Fibroblast of villous mesenchyme (primary cell): ENCODE measurements at regions not wholly inside any gene's neighbourhood (a gene's known extent, or its start where the extent isn't known, plus 50 kb on each side); places are given as distances from the start of the nearest gene placed in this dataset.
"Not testable (repeated sequence)": the region's sequence is repeated elsewhere in the genome, so short reads cannot be mapped to it uniquely, and the experiment has no call there.

Source experiments
- DNase-seq: peaks from one replicate; pipeline ENCODE4 v3.0.0-alpha.2; 2010; ENCODE audit warnings: low read depth
- H3K4me3 ChIP-seq: 2 replicates; pipeline ENCODE4 v1.5.1; 2011; ENCODE audit warnings: low read depth, mild to moderate bottlenecking, low read length
- CTCF ChIP-seq: IDR thresholded peaks from 2 replicates; pipeline ENCODE4 v1.5.1; 2012; ENCODE audit warnings: low read depth, mild to moderate bottlenecking, low read length; ENCODE audit not compliant: insufficient read depth

DNA sequence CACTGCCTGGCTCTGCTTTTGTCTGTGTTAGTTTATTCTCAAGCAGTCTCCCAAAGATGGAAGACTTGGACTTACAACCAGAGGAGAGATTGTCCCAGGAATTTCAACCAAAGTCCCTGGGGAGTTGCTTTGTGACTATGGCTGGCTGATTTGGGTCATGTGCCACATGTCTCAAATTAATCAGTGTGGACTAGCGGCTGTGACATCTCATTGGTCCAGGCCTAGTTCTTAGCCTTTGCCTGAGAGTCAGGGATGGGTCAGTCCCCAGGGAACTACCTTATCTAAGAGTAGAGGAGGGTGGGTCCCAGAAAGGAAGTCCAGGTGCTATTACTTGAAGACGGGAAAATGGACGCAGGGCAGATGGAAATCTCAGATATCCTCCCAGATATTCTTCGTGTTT lies 217.1 kb downstream of the ACKR3 start:
- no peak overlapping the region for H3K4me3 ChIP-seq

DNA sequence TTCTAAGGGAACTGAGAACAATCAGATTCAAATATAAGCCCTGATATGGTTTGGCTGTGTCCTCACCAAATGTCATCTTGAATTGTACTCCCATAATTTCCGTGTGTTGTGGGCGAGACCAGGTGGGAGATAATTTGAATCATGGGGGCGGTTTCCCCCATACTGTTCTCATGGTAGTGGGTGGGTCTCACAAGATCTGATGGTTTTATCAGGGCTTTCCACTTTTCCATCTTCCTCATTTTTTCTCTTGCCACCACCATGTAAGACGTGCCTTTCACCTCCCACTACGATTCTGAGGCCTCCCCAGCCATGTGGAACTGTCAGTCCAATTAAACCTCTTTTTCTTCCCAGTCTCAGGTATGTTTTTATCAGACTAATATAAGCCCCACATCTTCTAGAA lies 217.8 kb downstream of the ACKR3 start:
- not testable (repeated sequence) for DNase-seq, H3K4me3 ChIP-seq

More for the DNA sequence above, 217.1 kb downstream of the ACKR3 start:
- no peak for TF ChIP-seq CTCF
- no peak for DNase-seq

- no peak for DNase-seq
- TF ChIP-seq CTCF: no peak
- no peak overlapping the region for H3K4me3 ChIP-seq
Measured at GRCh38 chr2:236787885-236788284, 218.3 kb downstream of the ACKR3 start.

GRCh38 chr2:236790963-236791362 lies 221.3 kb downstream of the ACKR3 start:
- DNase-seq: no peak
- no peak for TF ChIP-seq CTCF
- H3K4me3 ChIP-seq: no peak overlapping the region

DNA sequence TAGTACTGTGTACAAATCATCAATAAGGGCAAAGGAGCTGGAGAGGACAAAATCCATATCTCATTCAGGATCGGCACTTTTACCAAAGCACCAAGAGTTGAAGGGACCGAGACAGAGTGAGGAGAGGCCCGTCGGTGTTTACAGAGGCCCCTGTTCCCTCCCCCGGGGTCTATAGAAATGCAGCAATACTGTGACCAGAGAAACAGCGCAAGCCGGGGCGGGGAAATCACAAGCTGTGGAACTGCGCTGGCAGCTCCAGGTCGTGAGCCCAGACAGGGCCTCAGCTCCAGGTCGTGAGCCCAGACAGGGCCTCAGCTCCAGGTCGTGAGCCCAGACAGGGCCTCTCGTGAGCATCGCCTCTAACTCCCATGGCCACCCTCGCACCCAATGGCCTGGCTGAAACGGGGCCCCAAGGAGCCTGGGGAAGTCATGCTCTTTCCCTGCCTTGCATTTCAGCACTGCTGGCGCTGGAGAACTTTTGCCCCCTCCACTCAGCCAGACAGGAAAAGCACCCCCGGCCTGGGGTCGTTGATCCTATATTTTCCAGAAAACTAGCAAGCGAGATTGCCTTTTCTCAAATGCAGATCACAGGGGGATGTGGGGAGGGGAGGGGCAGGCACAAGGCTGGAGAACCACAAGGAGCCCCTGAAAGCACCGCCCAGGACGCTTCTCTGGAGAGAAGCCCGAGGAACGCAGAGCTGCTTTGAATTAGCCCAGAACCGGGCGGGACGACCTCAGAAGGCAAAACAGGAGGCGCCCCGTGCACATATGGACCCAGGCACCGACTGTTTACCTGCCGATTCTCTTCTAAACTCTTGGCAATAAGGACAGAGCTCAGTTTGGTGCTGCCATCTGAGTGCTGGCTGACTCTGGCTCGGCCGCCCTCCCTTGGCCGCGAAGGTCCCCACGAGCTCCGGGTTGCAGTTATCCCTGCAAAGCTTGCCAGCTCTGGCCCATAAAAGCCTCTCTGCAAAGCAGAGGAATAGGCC lies 223.7 kb downstream of the ACKR3 start:
- H3K4me3 ChIP-seq: no peak overlapping the region
- TF ChIP-seq CTCF: no peak
- DNase-seq: no peak

- H3K4me3 ChIP-seq: no peak overlapping the region
- TF ChIP-seq CTCF: no peak
- peak; percentile 22 for DNase-seq
Measured at GRCh38 chr2:236794176-236794957, 224.7 kb downstream of the ACKR3 start.
